HTR-8/SVneo (cell line): ENCODE measurements at regions not wholly inside any gene's neighbourhood (a gene's known extent, or its start where the extent isn't known, plus 50 kb on each side); places are given as distances from the start of the nearest gene placed in this dataset.

Experiments
- DNase-seq: peaks from one replicate; pipeline ENCODE4 v3.0.0; 2011; ENCODE audit warnings: low spot score, mixed read lengths; ENCODE audit not compliant: insufficient read length
- FAIRE-seq: peaks from 2 replicates; lab custom pipeline; 2011; peaks lifted over from hg19 to GRCh38; lab: Jason Lieb, UNC

GRCh38 chr2:134086594-134087219 is 167.2 kb upstream of the MGAT5 start:
- FAIRE-seq: no peak
- DNase-seq: no peak

- DNase-seq (no peak), FAIRE-seq (no peak)
These were observed 166.4 kb upstream of the MGAT5 start for GRCh38 chr2:134087371-134087921.

- FAIRE-seq (no peak), DNase-seq (no peak)
These were observed 164.4 kb upstream of the MGAT5 start for GRCh38 chr2:134089454-134089853.

GRCh38 chr2:134097740-134098139 is 156.1 kb upstream of the MGAT5 start:
- DNase-seq: no peak
- no peak for FAIRE-seq

GRCh38 chr2:134098321-134098720 is 155.6 kb upstream of the MGAT5 start:
- FAIRE-seq (no peak), DNase-seq (no peak)

GRCh38 chr2:134099273-134099672 is 154.6 kb upstream of the MGAT5 start:
- DNase-seq (no peak), FAIRE-seq (no peak)

GRCh38 chr2:134103196-134103595 is 150.7 kb upstream of the MGAT5 start:
- FAIRE-seq (no peak), DNase-seq (no peak)

- FAIRE-seq (no peak), DNase-seq (no peak)
These were observed 149.1 kb upstream of the MGAT5 start for GRCh38 chr2:134104754-134105153.

- FAIRE-seq: no peak
These were observed 146.5 kb upstream of the MGAT5 start for GRCh38 chr2:134107402-134107801.

GRCh38 chr2:134108113-134108512 is 145.8 kb upstream of the MGAT5 start:
- FAIRE-seq (no peak), DNase-seq (no peak)

More at GRCh38 chr2:134107402-134107801, 146.5 kb upstream of the MGAT5 start:
- DNase-seq: no peak

GRCh38 chr2:134109246-134109645 is 144.6 kb upstream of the MGAT5 start:
- DNase-seq (no peak), FAIRE-seq (no peak)

- FAIRE-seq (no peak), DNase-seq (no peak)
These were observed 144.1 kb upstream of the MGAT5 start for GRCh38 chr2:134109725-134110124.

GRCh38 chr2:134110532-134110931 is 143.3 kb upstream of the MGAT5 start:
- no peak for DNase-seq
- FAIRE-seq: no peak

- DNase-seq (no peak), FAIRE-seq (no peak)
These were observed 136.2 kb upstream of the MGAT5 start for GRCh38 chr2:134117676-134118075.

- FAIRE-seq: no peak
- peak; percentile 81 for DNase-seq
These were observed 135.4 kb upstream of the MGAT5 start for GRCh38 chr2:134118279-134119116.

GRCh38 chr2:134119117-134119712 is 134.7 kb upstream of the MGAT5 start:
- DNase-seq: no peak
- no peak for FAIRE-seq

GRCh38 chr2:134119713-134120405 is 134.0 kb upstream of the MGAT5 start:
- DNase-seq (peak; percentile 87), FAIRE-seq (no peak)

- DNase-seq (peak; percentile 15), FAIRE-seq (no peak)
These were observed 133.5 kb upstream of the MGAT5 start for GRCh38 chr2:134120406-134120732.

GRCh38 chr2:134120733-134121630 is 132.9 kb upstream of the MGAT5 start:
- FAIRE-seq (no peak), DNase-seq (peak; percentile 54)

- no peak for DNase-seq
- no peak for FAIRE-seq
These were observed 131.3 kb upstream of the MGAT5 start for GRCh38 chr2:134122610-134123009.
